IMR-90 (cell line): ENCODE measurements at regions not wholly inside any gene's neighbourhood (a gene's known extent, or its start where the extent isn't known, plus 50 kb on each side); places are given as distances from the start of the nearest gene placed in this dataset.

Experiments
- CHD1 ChIP-seq: IDR thresholded peaks from 2 replicates; pipeline ENCODE4 v1.6.1; 2012; ENCODE audit warnings: low read depth, low read length, improper control_type of control experiment
- ELK1 ChIP-seq: fragments of 150-350 bp; IDR thresholded peaks from 2 replicates; pipeline ENCODE4 v1.6.1; 2016; ENCODE audit warnings: low read depth, mild to moderate bottlenecking, low read length, moderate library complexity, borderline replicate concordance
- FOS ChIP-seq: fragments of 150-350 bp; IDR thresholded peaks from 2 replicates; pipeline ENCODE4 v1.6.1; 2016; ENCODE audit warnings: low read depth, low read length
- MAFK ChIP-seq: IDR thresholded peaks from 2 replicates; pipeline ENCODE4 v1.6.1; 2012; ENCODE audit warnings: low read depth, low read length, improper control_type of control experiment
- MAZ ChIP-seq: IDR thresholded peaks from 2 replicates; pipeline ENCODE4 v1.6.1; 2012; ENCODE audit warnings: low read depth, mild to moderate bottlenecking, low read length, improper control_type of control experiment, moderate library complexity, borderline replicate concordance
- MXI1 ChIP-seq: IDR thresholded peaks from 2 replicates; pipeline ENCODE4 v1.6.1; 2012; ENCODE audit warnings: low read depth, mild to moderate bottlenecking, low read length, moderate library complexity, borderline replicate concordance
- NFE2L2 ChIP-seq: fragments of 150-350 bp; IDR thresholded peaks from 2 replicates; pipeline ENCODE4 v1.6.1; 2016; ENCODE audit warnings: low read depth, mild to moderate bottlenecking, low read length
- POLR2A ChIP-seq: IDR thresholded peaks from 2 replicates; pipeline ENCODE4 v1.6.1; 2012; ENCODE audit warnings: mild to moderate bottlenecking, low read depth, low read length
- RAD21 ChIP-seq: IDR thresholded peaks from 2 replicates; pipeline ENCODE4 v1.6.1; 2012; ENCODE audit warnings: low read length, improper control_type of control experiment
- RCOR1 ChIP-seq: IDR thresholded peaks from 2 replicates; pipeline ENCODE4 v1.6.1; 2012; ENCODE audit warnings: mild to moderate bottlenecking, low read length, improper control_type of control experiment; ENCODE audit not compliant: insufficient replicate concordance
- SMC3 ChIP-seq: fragments of 150-350 bp; IDR thresholded peaks from 2 replicates; pipeline ENCODE4 v1.6.1; 2016; ENCODE audit warnings: low read depth, mild to moderate bottlenecking, antibody characterized with exemption, low read length, moderate library complexity
- USF2 ChIP-seq: fragments of 150-350 bp; IDR thresholded peaks from 2 replicates; pipeline ENCODE4 v1.6.1; 2017; ENCODE audit warnings: mild to moderate bottlenecking, antibody characterized with exemption, low read length, low read depth
- TF ChIP-seq, protein P1 (sequence below): conservative IDR thresholded peaks from 2 replicates; pipeline ENCODE4 v1.5.1; 2012; ENCODE audit warnings: mild to moderate bottlenecking, low read depth, low read length, improper control_type of control experiment

DNA sequence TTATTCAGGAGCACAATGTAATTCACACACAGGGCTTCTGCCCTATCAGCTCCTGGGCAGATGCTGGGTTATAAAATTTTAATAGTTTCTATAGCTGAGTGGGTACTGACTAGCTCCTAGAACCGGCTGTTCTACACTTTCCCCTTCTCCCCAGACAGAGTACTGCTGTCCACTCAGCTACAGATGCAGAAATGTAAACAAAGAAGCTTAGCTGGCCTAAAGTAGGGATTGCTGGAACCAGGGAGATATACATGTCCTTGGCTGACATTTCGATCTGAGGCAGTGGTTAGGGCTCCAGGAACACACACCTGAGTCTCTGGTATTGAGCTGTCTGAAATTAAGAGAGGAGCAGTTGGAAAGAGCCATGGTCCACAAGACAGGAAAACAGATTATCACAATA lies 211.5 kb upstream of the USP24 start:
- TF ChIP-seq FOS (no peak), USF2 (no peak), ELK1 (no peak), POLR2A (no peak), MAFK (no peak), CHD1 (no peak), MXI1 (no peak), NFE2L2 (no peak; the same call in 1 of the 2 replicates), RAD21 (no peak), MAZ (no peak), RCOR1 (no peak), SMC3 (no peak)
- TF ChIP-seq, protein P1, sequence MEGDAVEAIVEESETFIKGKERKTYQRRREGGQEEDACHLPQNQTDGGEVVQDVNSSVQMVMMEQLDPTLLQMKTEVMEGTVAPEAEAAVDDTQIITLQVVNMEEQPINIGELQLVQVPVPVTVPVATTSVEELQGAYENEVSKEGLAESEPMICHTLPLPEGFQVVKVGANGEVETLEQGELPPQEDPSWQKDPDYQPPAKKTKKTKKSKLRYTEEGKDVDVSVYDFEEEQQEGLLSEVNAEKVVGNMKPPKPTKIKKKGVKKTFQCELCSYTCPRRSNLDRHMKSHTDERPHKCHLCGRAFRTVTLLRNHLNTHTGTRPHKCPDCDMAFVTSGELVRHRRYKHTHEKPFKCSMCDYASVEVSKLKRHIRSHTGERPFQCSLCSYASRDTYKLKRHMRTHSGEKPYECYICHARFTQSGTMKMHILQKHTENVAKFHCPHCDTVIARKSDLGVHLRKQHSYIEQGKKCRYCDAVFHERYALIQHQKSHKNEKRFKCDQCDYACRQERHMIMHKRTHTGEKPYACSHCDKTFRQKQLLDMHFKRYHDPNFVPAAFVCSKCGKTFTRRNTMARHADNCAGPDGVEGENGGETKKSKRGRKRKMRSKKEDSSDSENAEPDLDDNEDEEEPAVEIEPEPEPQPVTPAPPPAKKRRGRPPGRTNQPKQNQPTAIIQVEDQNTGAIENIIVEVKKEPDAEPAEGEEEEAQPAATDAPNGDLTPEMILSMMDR, result no peak
